A673 (cell line): ENCODE measurements at regions not wholly inside any gene's neighbourhood (a gene's known extent, or its start where the extent isn't known, plus 50 kb on each side); places are given as distances from the start of the nearest gene placed in this dataset.

Experiments
- BruUV-seq: library from RNA; stranded (reverse); fragments of 400-500 nt; replicated peaks from 2 replicates; lab custom pipeline; 2021; lab: Mats Ljungman, UMichigan
- CTCF ChIA-PET: fragments of 300-600 bp; sonication (Branson Sonifier 250); formaldehyde crosslinking; loops from one replicate; lab custom pipeline; 2022; ENCODE audit warnings: antibody characterized with exemption; lab: Charles Lee
- POLR2A ChIA-PET: fragments of 300-600 bp; sonication (Branson Sonifier 250); formaldehyde crosslinking; loops from one replicate; lab custom pipeline; 2022; ENCODE audit warnings: antibody characterized with exemption; ENCODE audit not compliant: low non-redundant PET; lab: Charles Lee
- DNase-seq: peaks from one replicate; pipeline ENCODE4 v3.0.0-alpha.2; 2015; ENCODE audit warnings: low spot score
- H3K27ac ChIP-seq: fragments of 200-600 bp; sonication (generic); 2 replicates; pipeline ENCODE4 v1.5.1; 2016; ENCODE audit warnings: mixed run types, low read depth, mild to moderate bottlenecking, mixed read lengths, antibody characterized with exemption, low read length; ENCODE audit not compliant: poor library complexity, severe bottlenecking
- H3K27me3 ChIP-seq: fragments of 200-600 bp; sonication (generic); replicated peaks from 2 replicates; pipeline ENCODE4 v1.6.1; 2017; ENCODE audit warnings: mixed run types, low read depth, mild to moderate bottlenecking, mixed read lengths, antibody characterized with exemption, low read length; ENCODE audit not compliant: insufficient read depth, poor library complexity
- H3K36me3 ChIP-seq: fragments of 200-600 bp; sonication (generic); 2 replicates; pipeline ENCODE4 v1.6.1; 2016; ENCODE audit warnings: mixed run types, mild to moderate bottlenecking, mixed read lengths, antibody characterized with exemption, low read length; ENCODE audit not compliant: insufficient read depth, poor library complexity, severe bottlenecking
- H3K4me1 ChIP-seq: fragments of 200-600 bp; sonication (generic); 2 replicates; pipeline ENCODE4 v1.6.1; 2017; ENCODE audit warnings: mixed run types, mild to moderate bottlenecking, mixed read lengths, antibody characterized with exemption, low read length; ENCODE audit not compliant: insufficient read depth, poor library complexity, severe bottlenecking
- H3K4me3 ChIP-seq: fragments of 200-600 bp; sonication (generic); 2 replicates; pipeline ENCODE4 v1.5.1; 2016; ENCODE audit warnings: low read depth, mixed run types, mild to moderate bottlenecking, mixed read lengths, low read length; ENCODE audit not compliant: poor library complexity, severe bottlenecking
- H3K9me3 ChIP-seq: fragments of 200-600 bp; sonication (generic); 2 replicates; pipeline ENCODE4 v1.6.1; 2016; ENCODE audit warnings: mixed run types, low read depth, mild to moderate bottlenecking, mixed read lengths, antibody characterized with exemption, low read length; ENCODE audit not compliant: poor library complexity, severe bottlenecking
- CTCF ChIP-seq: fragments of 300-800, 200-600 bp; sonication (generic); conservative IDR thresholded peaks from 2 replicates; pipeline ENCODE4 v1.5.1; 2017; ENCODE audit warnings: low read depth, mild to moderate bottlenecking, antibody characterized with exemption, low read length, moderate library complexity, mixed read lengths
- EZH2 ChIP-seq: fragments of 200-600 bp; sonication (generic); IDR thresholded peaks from 2 replicates; pipeline ENCODE4 v1.6.1; 2017; ENCODE audit warnings: borderline replicate concordance, low read depth, mild to moderate bottlenecking, mixed read lengths, antibody characterized with exemption, low read length; ENCODE audit not compliant: poor library complexity, severe bottlenecking
- intact Hi-C: fragments of 100-400 bp; cut with micrococcal nuclease; formaldehyde crosslinking; loops from one replicate; pipeline ENCODE4 v1.10.0; 2022; ENCODE audit not compliant: unreplicated experiment

DNA sequence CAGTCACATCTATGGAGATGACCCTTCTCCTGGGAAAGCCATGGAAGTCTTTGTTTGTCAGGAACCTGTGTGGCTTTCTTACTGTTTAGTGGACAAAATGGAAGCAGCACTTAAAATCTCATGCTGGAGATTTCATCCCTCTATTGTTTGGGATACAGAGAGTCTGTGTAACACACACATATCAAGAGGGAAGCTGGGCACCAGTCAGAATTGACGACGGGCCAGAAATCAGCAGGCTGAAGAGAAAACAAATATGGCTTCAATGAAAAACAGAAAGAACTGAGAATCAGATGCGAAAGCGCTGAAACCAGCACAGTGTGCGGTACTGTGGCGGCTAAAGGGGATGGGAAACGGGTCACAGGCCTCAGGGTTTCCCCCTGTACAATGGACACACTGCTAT is 72.2 kb upstream of the WASF3 start:
- no peak overlapping the region for H3K4me3 ChIP-seq
- no peaks in the 10 kb centered on the region for H3K4me1 ChIP-seq
- ChIA-PET POLR2A (no interaction called here), CTCF (no interaction called here)
- DNase-seq = no peak
- H3K9me3 ChIP-seq = no peaks in the 10 kb centered on the region
- H3K27ac ChIP-seq = no peak overlapping the region
- no TSS peak for BruUV-seq
- H3K36me3 ChIP-seq = no peaks in the 10 kb centered on the region
- TF ChIP-seq CTCF = no peak
- no peak for TF ChIP-seq EZH2
- intact Hi-C loops = no loop called here
- no peaks in the 10 kb centered on the region for H3K27me3 ChIP-seq

GRCh38 chr13:26485786-26486185 is 71.7 kb upstream of the WASF3 start:
- Histone ChIP-seq H3K27me3 (no peaks in the 10 kb centered on the region), H3K4me3 (no peak overlapping the region), H3K9me3 (no peaks in the 10 kb centered on the region), H3K36me3 (no peaks in the 10 kb centered on the region), H3K27ac (no peak overlapping the region), H3K4me1 (no peaks in the 10 kb centered on the region)
- ChIA-PET CTCF (no interaction called here), POLR2A (no interaction called here)
- no peak for TF ChIP-seq EZH2
- TF ChIP-seq CTCF = no peak
- no peak for DNase-seq
- intact Hi-C loops = no loop called here
- no TSS peak for BruUV-seq

- TF ChIP-seq EZH2 (no peak), CTCF (no peak)
- no peaks in the 10 kb centered on the region for H3K9me3 ChIP-seq
- no TSS peak for BruUV-seq
- no peak for DNase-seq
- H3K36me3 ChIP-seq = no peaks in the 10 kb centered on the region
- intact Hi-C loops = no loop called here
- H3K4me3 ChIP-seq = no peak overlapping the region
- no peaks in the 10 kb centered on the region for H3K4me1 ChIP-seq
- POLR2A ChIA-PET = no interaction called here
- no peaks in the 10 kb centered on the region for H3K27me3 ChIP-seq
- no peak overlapping the region for H3K27ac ChIP-seq
- CTCF ChIA-PET = no interaction called here
Observed at GRCh38 chr13:26486550-26486949, 70.9 kb upstream of the WASF3 start.
